GM12875 (cell line): ENCODE measurements at regions not wholly inside any gene's neighbourhood (a gene's known extent, or its start where the extent isn't known, plus 50 kb on each side); places are given as distances from the start of the nearest gene placed in this dataset.

Source experiments
- H3K4me3 ChIP-seq: one replicate; pipeline ENCODE4 v1.5.1; 2011; ENCODE audit warnings: low read depth, low read length, control low read depth
- CTCF ChIP-seq: IDR thresholded peaks from 2 replicates; pipeline ENCODE4 v1.5.1; 2011; ENCODE audit warnings: low read depth, mild to moderate bottlenecking, control low read depth, inconsistent platforms, low read length, moderate library complexity, borderline replicate concordance; ENCODE audit not compliant: insufficient read depth

- TF ChIP-seq CTCF = no peak
- no peak overlapping the region for H3K4me3 ChIP-seq
Measured at GRCh38 chr6:43995137-43995536, 132.1 kb downstream of the MRPL14 start.

- no peak for TF ChIP-seq CTCF
- no peak overlapping the region for H3K4me3 ChIP-seq
Measured at GRCh38 chr6:43993881-43994523, 133.2 kb downstream of the MRPL14 start.

- no peak for TF ChIP-seq CTCF
- no peak overlapping the region for H3K4me3 ChIP-seq
Measured at GRCh38 chr6:43992783-43993644, 134.2 kb downstream of the MRPL14 start.

GRCh38 chr6:43992126-43992663, 135.1 kb downstream of the MRPL14 start:
- TF ChIP-seq CTCF = no peak

GRCh38 chr6:43990627-43991619, 136.3 kb downstream of the MRPL14 start:
- no peak overlapping the region for H3K4me3 ChIP-seq
- TF ChIP-seq CTCF = no peak

More at GRCh38 chr6:43992126-43992663, 135.1 kb downstream of the MRPL14 start:
- H3K4me3 ChIP-seq = no peak overlapping the region

- no peak overlapping the region for H3K4me3 ChIP-seq
- no peak for TF ChIP-seq CTCF
Measured at GRCh38 chr6:43990275-43990626, 137.0 kb downstream of the MRPL14 start.
